Astrocyte of the spinal cord (primary cell): ENCODE measurements at regions not wholly inside any gene's neighbourhood (a gene's known extent, or its start where the extent isn't known, plus 50 kb on each side); places are given as distances from the start of the nearest gene placed in this dataset.
"Not testable (repeated sequence)": the region's sequence is repeated elsewhere in the genome, so short reads cannot be mapped to it uniquely, and the experiment has no call there.

Experiments used
- DNase-seq: peaks from one replicate; pipeline ENCODE4 v3.0.0; 2011; ENCODE audit warnings: low read depth, low spot score
- H3K4me3 ChIP-seq: 2 replicates; pipeline ENCODE4 v1.5.1; 2011; ENCODE audit warnings: low read depth, mild to moderate bottlenecking, low read length, moderate library complexity
- in situ Hi-C: cut with HindIII; loops from 2 replicates; pipeline ENCODE4 v1.10.0; 2017; ENCODE audit warnings: low sequenced_read_pairs
- TF ChIP-seq, protein P1 (sequence below): IDR thresholded peaks from 2 replicates; pipeline ENCODE4 v1.5.1; 2012; ENCODE audit warnings: low read depth, mild to moderate bottlenecking, low read length, inconsistent platforms

DNA sequence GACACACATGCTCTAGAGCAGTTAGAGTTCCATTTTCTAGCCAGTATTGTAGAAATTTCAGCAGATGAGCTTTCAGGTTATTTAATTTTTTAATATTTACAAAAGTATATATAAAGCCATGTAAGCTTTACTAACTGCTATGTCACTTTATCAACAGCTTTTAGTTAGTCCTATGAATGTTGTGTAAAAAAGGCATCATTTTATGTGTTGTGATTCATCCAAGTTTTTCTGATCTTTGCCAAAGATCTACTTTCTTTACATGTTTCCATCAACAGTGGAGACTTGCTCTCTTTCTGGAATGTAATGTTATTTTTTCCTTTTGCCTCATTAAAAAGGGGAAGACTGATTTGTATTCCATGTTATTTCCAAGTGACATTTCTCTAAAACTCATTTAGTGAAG, 125.2 kb upstream of the TFPI start:
- DNase-seq: no peak
- H3K4me3 ChIP-seq: no peak overlapping the region
- TF ChIP-seq, protein P1, sequence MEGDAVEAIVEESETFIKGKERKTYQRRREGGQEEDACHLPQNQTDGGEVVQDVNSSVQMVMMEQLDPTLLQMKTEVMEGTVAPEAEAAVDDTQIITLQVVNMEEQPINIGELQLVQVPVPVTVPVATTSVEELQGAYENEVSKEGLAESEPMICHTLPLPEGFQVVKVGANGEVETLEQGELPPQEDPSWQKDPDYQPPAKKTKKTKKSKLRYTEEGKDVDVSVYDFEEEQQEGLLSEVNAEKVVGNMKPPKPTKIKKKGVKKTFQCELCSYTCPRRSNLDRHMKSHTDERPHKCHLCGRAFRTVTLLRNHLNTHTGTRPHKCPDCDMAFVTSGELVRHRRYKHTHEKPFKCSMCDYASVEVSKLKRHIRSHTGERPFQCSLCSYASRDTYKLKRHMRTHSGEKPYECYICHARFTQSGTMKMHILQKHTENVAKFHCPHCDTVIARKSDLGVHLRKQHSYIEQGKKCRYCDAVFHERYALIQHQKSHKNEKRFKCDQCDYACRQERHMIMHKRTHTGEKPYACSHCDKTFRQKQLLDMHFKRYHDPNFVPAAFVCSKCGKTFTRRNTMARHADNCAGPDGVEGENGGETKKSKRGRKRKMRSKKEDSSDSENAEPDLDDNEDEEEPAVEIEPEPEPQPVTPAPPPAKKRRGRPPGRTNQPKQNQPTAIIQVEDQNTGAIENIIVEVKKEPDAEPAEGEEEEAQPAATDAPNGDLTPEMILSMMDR: no peak
- in situ Hi-C loops: no loop called here

DNA sequence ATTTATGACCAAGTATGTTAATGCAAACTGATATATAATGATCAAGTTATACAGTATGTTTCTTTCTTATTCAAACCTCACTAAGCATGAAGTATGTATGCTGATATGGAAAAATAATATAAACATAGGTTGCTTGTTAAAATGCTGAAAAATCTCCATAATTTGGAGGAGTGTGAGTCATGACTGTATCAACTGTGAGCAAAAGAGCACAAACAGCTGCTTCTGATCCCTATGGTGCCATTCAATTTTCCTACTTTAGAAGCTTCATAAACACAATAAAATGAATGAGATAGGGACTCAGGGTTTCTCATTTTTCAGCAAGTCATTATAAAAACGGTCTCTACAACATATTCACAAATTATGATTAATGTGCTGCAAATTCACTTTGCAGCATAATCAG, 129.9 kb upstream of the TFPI start:
- TF ChIP-seq, protein P1: no peak
- no peak overlapping the region for H3K4me3 ChIP-seq
- no peak for DNase-seq
- in situ Hi-C loops: no loop called here

DNA sequence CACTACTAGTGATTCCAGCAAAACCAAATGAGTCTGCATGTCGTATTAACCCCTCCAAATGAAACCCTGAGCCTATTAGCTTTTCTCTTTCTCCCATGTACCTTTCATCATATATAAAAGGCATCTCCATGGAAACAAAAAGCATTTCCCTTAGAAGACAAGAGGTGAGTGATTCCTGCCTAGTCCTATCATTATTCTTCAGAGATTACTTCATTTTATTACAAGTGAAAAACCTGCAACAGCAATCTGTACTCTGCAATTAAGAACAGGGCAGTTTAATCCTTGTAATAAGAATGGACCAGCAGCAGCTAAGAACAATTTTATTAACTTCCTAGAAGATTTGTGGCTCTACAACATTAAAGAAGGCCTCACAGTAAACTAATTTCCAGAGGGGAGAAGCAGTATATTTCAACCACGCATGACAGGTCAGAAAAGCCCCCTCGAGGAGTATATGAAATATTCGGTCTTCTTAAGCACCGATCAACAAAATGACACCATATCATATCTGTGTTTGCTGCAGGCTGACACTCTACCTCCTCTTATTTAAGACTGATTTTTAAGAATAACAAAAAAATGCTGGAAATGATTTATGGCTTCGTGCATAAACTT, 132.3 kb upstream of the TFPI start:
- DNase-seq: no peak

DNA sequence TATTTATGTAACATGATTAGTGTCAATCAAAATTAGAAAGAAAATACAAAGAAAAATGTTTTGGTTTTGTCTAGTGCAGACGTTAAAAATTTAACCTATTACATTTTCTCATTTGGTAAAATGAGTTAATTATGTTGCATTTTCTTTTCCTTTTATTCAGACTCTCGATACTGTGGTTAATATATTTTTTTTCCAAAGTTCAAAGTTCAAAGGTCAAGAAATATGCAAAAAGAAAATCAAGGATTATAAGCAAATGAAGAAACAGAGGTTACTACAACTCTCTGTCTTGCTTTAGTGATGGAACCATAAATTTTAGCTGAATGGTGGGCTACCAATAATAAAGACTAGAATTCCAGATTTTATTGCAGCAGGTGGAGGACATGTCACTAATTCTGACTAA, 133.3 kb upstream of the TFPI start:
- no peak overlapping the region for H3K4me3 ChIP-seq
- DNase-seq: no peak
- TF ChIP-seq, protein P1: no peak
- in situ Hi-C loops: no loop called here

More for the DNA sequence above, 132.3 kb upstream of the TFPI start:
- TF ChIP-seq, protein P1: no peak
- in situ Hi-C loops: no loop called here
- H3K4me3 ChIP-seq: no peak overlapping the region

DNA sequence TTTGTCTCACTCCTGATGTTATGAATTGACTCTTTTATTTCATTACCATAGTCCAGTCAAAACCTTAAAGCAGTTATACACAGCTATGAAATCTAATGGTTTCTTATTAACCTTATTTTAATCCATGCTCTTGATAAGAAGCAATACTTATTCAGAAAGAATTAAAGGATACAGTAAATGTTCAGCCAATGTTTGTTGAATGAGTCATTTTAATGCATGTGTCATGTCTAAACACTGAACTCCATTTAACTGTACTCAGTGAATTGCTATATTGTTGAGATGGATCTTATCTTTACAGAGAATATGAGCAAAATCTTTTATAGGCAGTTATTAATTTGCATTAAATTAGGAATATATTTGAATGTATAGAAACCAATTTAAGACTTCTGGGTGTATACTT, 135.1 kb upstream of the TFPI start:
- TF ChIP-seq, protein P1: no peak
- DNase-seq: peak; percentile 52
- H3K4me3 ChIP-seq: no peak overlapping the region
- in situ Hi-C loops: no loop called here

DNA sequence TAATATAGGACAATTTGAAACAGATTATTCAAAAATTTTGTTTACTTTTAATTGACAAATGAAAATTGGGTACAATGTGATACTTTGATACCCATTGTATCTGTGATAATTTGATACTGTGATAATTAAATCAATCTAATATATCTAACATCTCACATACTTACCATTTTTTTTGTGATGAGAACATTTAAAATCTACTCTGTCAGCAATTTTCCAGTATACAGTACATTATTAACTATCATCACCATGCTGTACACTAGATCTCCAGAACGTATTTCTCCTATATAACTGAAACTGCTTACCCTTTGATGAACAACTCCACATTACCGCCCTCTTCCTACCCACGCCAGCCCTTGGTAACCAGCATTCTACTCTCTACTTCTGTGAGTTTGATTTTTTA, 139.7 kb upstream of the TFPI start:
- no peak overlapping the region for H3K4me3 ChIP-seq
- in situ Hi-C loops: no loop called here
- no peak for DNase-seq
- TF ChIP-seq, protein P1: no peak

DNA sequence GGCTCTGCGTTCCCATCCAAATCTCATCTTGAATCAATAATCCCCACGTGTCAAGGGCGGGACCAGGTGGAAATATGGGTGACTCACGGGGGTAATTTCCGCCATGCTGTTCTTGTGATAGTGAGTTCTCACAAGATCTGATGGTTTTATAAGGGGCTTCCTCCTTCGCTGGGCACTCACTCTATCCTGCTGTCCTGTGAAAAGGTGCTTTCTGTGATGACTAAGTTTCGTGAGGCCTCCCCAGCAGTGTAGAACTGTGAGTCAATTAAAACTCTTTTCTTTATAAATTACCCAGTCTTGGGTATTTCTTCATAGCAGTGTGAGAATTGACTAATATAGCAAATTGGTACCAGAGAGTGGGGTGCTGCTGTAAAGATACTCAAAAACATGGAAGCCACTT, 142.4 kb upstream of the TFPI start:
- H3K4me3 ChIP-seq, DNase-seq, in situ Hi-C loops: not testable (repeated sequence)
